ENCODE measurements at regions not wholly inside any gene's neighbourhood (a gene's known extent, or its start where the extent isn't known, plus 50 kb on each side); places are given as distances from the start of the nearest gene placed in this dataset.
"Not testable (repeated sequence)": the region's sequence is repeated elsewhere in the genome, so short reads cannot be mapped to it uniquely, and the experiment has no call there.

DNA sequence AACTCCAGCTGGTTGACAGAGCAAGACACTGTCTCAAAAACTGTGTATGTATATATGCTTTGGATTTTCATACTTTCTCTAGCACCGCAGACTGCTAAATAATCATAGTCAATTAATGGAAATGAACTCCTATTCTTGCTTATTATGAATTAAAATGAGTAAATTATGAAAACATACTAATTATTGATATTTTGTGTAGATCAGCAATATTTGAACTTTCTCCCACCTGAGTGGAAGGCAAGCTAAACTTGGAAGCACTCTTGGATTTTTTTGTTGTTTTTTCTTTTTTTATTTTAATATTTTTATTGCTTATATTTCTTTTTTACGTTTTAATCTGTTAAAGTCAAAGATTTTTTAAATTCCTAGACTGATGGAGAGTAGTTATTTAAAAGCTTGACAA, 201.7 kb downstream of the CDRT15L2 start:
- Histone ChIP-seq H3K27ac (ENCODE audit: low read length) (no peak overlapping the region), H3K4me1 (ENCODE audit: insufficient read depth, low read length) (no peaks in the 10 kb centered on the region), H3K27me3 (ENCODE audit: insufficient read depth, low read length) (no peaks in the 10 kb centered on the region), H3K9ac (ENCODE audit: low read depth, low read length) (no peak overlapping the region), H3K4me3 (ENCODE audit: low read length) (no peak overlapping the region), H3K9me3 (ENCODE audit: insufficient read depth, low read depth, low read length) (no peaks in the 10 kb centered on the region), H3K36me3 (ENCODE audit: insufficient read depth, low read depth, low read length) (no peaks in the 10 kb centered on the region)

DNA sequence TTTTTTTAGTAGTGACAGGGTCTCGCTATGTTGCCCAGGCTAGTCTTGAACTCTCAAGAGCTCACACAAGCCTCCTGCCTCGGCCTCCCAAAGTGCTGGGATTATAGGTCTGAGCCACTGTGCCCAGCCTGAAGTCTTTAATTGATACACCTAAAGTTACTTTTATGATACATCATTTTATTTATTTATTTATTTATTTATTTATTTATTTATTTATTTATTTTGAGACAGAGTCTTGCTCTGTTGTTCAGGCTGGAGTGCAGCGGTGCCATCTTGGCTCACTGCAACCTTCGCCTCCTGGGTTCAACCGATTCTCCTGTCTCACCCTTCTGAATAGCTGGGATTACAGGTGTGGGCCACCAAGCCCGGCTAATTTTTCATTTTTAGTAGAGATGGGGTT, 202.3 kb downstream of the CDRT15L2 start:
- H3K4me1 ChIP-seq (ENCODE audit: insufficient read depth, low read length); H3K27ac ChIP-seq (ENCODE audit: low read length); H3K9ac ChIP-seq (ENCODE audit: low read depth, low read length); H3K9me3 ChIP-seq (ENCODE audit: insufficient read depth, low read depth, low read length); H3K4me3 ChIP-seq (ENCODE audit: low read length); H3K27me3 ChIP-seq (ENCODE audit: insufficient read depth, low read length); H3K36me3 ChIP-seq (ENCODE audit: insufficient read depth, low read depth, low read length): not testable (repeated sequence)

DNA sequence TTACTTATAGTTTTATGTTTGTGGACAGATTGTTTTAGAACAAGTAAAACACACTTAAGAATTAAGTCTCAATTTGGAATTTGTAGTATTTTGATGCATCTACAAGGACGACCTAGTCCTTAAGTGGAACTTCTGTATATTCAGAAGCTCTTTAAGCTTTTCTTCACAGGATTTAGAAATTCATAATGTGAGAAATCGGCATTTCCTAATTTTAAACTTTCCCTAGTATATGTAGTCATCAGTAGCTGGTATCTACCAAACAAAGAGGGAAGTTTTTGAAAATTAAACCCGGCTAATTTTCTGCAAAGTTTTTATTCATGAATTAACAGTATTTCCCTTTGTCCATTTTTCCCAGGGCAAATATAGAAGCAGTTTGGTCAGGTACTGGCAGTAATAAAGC, 203.6 kb downstream of the CDRT15L2 start:
- H3K36me3 ChIP-seq (ENCODE audit: insufficient read depth, low read depth, low read length) = no peaks in the 10 kb centered on the region
- H3K9me3 ChIP-seq (ENCODE audit: insufficient read depth, low read depth, low read length) = no peaks in the 10 kb centered on the region
- H3K4me1 ChIP-seq (ENCODE audit: insufficient read depth, low read length) = no peaks in the 10 kb centered on the region
- H3K4me3 ChIP-seq (ENCODE audit: low read length) = no peak overlapping the region
- H3K27ac ChIP-seq (ENCODE audit: low read length) = no peak overlapping the region
- H3K27me3 ChIP-seq (ENCODE audit: insufficient read depth, low read length) = no peaks in the 10 kb centered on the region
- H3K9ac ChIP-seq (ENCODE audit: low read depth, low read length) = no peak overlapping the region

DNA sequence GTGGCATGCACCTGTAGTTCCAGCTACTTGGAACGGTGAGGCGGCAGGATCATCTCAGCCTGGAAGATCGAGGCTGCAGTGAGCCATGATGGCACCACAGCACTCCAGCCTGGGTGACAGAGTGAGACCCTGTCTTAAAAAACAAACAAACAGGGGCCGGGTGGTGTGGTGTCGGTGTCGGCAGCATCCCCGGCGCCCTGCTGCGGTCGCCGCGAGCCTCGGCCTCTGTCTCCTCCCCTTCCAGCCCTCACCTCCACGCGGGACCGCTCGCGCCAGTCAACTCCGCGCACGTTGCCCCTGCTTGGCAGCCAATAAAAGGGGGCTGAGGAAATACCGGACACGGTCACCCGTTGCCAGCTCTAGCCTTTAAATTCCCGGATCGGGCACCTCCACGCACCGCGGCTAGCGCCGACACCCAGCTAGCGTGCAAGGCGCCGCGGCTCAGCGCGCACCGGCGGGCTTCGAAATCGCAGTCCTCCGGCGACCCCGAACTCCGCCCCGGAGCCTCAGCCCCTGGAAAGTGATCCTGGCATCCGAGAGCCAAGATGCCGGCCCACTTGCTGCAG, 204.7 kb downstream of the CDRT15L2 start:
- Histone ChIP-seq H3K27ac (ENCODE audit: low read length) (no peak overlapping the region), H3K4me3 (ENCODE audit: low read length) (no peak overlapping the region), H3K9me3 (ENCODE audit: insufficient read depth, low read depth, low read length) (no peaks in the 10 kb centered on the region), H3K36me3 (ENCODE audit: insufficient read depth, low read depth, low read length) (no peaks in the 10 kb centered on the region), H3K27me3 (ENCODE audit: insufficient read depth, low read length) (no peaks in the 10 kb centered on the region), H3K9ac (ENCODE audit: low read depth, low read length) (no peak overlapping the region), H3K4me1 (ENCODE audit: insufficient read depth, low read length) (no peaks in the 10 kb centered on the region)

DNA sequence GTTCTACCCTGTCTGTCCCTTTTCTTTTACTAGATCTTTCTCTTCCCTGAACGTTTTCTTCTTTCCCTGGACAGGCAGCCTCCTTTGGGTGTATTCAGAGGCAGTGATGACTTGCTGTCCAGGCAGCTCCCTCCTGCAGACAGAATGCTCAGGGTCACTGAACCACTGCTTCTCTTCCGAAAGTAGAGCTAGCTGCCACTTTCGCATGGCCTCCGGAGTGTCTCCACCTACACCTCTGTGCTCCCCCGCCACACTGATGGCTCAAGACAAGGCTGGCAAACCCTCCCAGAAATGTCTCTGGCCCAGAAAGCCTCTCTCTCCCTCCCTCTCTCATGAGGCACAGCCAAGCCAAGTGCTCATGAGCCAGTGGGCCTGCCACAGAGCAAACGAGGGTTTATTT, 207.8 kb downstream of the CDRT15L2 start:
- Histone ChIP-seq H3K27ac (ENCODE audit: low read length) (no peak overlapping the region), H3K4me3 (ENCODE audit: low read length) (no peak overlapping the region), H3K9me3 (ENCODE audit: insufficient read depth, low read depth, low read length) (no peaks in the 10 kb centered on the region), H3K9ac (ENCODE audit: low read depth, low read length) (no peak overlapping the region), H3K27me3 (ENCODE audit: insufficient read depth, low read length) (no peaks in the 10 kb centered on the region), H3K36me3 (ENCODE audit: insufficient read depth, low read depth, low read length) (no peaks in the 10 kb centered on the region), H3K4me1 (ENCODE audit: insufficient read depth, low read length) (no peaks in the 10 kb centered on the region)

DNA sequence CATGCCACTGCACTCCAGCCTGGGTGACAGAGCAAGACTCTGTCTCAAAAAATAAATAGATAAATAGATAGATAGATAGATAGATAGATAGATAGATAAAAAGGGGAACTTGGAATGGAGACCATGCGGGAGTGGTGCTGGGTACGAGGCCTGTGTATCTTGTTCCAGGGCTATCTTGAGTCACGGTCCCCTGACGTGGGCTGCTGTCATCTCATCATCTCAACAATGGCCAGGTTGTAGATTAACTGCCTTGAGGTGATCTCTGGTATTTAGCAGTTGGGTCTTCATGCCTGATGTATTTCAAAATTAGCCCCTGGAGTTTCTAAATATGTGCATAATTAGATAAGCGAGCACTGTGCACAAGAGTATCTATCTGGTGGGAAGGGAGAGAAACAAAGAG, 212.1 kb downstream of the CDRT15L2 start:
- no peaks in the 10 kb centered on the region for H3K27me3 ChIP-seq (ENCODE audit: insufficient read depth, low read length)
- H3K9me3 ChIP-seq (ENCODE audit: insufficient read depth, low read depth, low read length) = no peaks in the 10 kb centered on the region
- H3K9ac ChIP-seq (ENCODE audit: low read depth, low read length) = no peak overlapping the region
- no peak overlapping the region for H3K27ac ChIP-seq (ENCODE audit: low read length)
- H3K4me1 ChIP-seq (ENCODE audit: insufficient read depth, low read length) = no peaks in the 10 kb centered on the region
- H3K36me3 ChIP-seq (ENCODE audit: insufficient read depth, low read depth, low read length) = no peaks in the 10 kb centered on the region
- H3K4me3 ChIP-seq (ENCODE audit: low read length) = no peak overlapping the region

DNA sequence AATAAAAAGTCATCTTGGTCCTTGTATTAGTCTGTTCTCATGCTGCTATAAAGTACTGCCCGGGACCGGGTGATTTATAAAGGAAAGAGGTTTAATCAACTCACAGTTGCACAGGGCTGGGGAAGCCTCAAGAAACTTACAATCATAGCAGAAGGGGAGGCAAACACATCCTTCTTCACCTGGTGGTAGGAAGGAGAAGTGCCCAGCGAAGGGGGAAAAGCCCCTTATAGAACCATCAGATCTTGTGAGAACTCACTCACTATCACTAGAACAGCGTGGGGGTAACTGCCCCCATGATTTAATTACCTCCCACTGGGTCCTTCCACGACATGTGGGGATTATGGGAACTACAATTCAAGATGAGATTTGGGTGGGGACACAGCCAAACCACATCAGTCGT, 215.0 kb downstream of the CDRT15L2 start:
- H3K27ac ChIP-seq (ENCODE audit: low read length); H3K9me3 ChIP-seq (ENCODE audit: insufficient read depth, low read depth, low read length); H3K9ac ChIP-seq (ENCODE audit: low read depth, low read length); H3K4me1 ChIP-seq (ENCODE audit: insufficient read depth, low read length); H3K36me3 ChIP-seq (ENCODE audit: insufficient read depth, low read depth, low read length); H3K27me3 ChIP-seq (ENCODE audit: insufficient read depth, low read length); H3K4me3 ChIP-seq (ENCODE audit: low read length): not testable (repeated sequence)

DNA sequence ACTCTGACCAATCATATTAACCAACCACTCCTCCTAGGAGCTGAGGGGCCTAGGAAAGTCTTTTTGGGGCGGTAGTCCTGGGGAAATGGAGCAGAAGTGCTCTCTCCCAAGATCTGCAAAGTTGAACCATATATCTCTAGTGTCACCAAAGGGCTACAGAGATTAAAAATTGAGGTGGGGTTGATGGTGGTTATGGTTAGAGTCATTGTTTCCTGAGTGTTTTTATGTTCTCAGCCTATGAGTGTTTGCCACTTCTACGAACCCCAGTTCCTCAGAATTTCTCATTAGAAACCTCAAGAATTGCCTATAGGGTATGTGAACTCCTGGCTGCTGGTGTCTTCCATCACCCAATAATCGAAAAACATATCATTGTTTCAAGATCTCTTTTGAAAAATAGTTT, 217.8 kb downstream of the CDRT15L2 start:
- H3K4me1 ChIP-seq (ENCODE audit: insufficient read depth, low read length) = no peaks in the 10 kb centered on the region
- H3K36me3 ChIP-seq (ENCODE audit: insufficient read depth, low read depth, low read length) = no peaks in the 10 kb centered on the region
- H3K27ac ChIP-seq (ENCODE audit: low read length) = no peak overlapping the region
- H3K27me3 ChIP-seq (ENCODE audit: insufficient read depth, low read length) = no peaks in the 10 kb centered on the region
- no peak overlapping the region for H3K9ac ChIP-seq (ENCODE audit: low read depth, low read length)
- H3K9me3 ChIP-seq (ENCODE audit: insufficient read depth, low read depth, low read length) = no peaks in the 10 kb centered on the region
- no peak overlapping the region for H3K4me3 ChIP-seq (ENCODE audit: low read length)

DNA sequence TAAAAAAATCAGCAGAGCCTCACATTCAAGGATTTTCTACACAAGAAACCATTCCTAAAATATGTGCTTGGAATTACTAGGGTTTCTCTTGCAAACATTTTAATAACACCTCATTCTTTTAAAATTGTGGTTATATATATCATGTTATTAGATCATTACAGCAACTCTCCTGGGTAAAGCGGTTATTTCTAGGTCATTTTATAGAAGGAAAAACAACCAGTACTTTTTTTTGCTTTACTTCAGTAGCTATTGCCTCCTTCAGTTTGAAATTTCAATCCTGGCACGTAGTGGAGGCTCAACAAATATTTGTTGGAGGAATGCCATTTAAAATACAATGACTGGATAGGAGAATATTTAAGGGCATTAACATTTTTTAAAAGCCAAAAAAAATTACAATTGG, 220.6 kb downstream of the CDRT15L2 start:
- Histone ChIP-seq H3K9me3 (ENCODE audit: insufficient read depth, low read depth, low read length) (no peaks in the 10 kb centered on the region), H3K4me3 (ENCODE audit: low read length) (no peak overlapping the region), H3K4me1 (ENCODE audit: insufficient read depth, low read length) (no peaks in the 10 kb centered on the region), H3K27ac (ENCODE audit: low read length) (no peak overlapping the region), H3K9ac (ENCODE audit: low read depth, low read length) (no peak overlapping the region), H3K36me3 (ENCODE audit: insufficient read depth, low read depth, low read length) (no peaks in the 10 kb centered on the region), H3K27me3 (ENCODE audit: insufficient read depth, low read length) (no peaks in the 10 kb centered on the region)

DNA sequence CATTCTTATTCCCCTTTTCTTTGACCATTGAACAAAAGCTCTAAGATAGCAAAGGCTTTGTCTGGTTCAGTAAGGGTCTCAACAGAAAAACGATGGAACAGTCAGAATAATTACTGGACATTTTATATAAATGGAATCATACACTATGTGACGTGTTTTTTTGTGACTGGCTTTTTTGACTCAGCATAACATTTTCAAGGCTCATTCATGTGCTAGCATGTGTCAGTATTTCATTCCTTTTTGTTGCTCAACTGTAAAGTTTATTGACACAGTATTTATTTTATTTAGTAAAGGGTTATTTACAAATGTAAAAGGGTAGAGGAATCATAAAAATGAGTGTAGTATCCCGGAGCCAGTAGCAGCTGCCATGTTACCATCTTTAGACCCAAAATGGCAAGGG, 226.2 kb downstream of the CDRT15L2 start:
- H3K27me3 ChIP-seq (ENCODE audit: insufficient read depth, low read length) = no peaks in the 10 kb centered on the region
- H3K36me3 ChIP-seq (ENCODE audit: insufficient read depth, low read depth, low read length) = no peaks in the 10 kb centered on the region
- H3K4me1 ChIP-seq (ENCODE audit: insufficient read depth, low read length) = no peaks in the 10 kb centered on the region
- no peaks in the 10 kb centered on the region for H3K9me3 ChIP-seq (ENCODE audit: insufficient read depth, low read depth, low read length)
- no peak overlapping the region for H3K9ac ChIP-seq (ENCODE audit: low read depth, low read length)
- H3K4me3 ChIP-seq (ENCODE audit: low read length) = no peak overlapping the region
- no peak overlapping the region for H3K27ac ChIP-seq (ENCODE audit: low read length)

DNA sequence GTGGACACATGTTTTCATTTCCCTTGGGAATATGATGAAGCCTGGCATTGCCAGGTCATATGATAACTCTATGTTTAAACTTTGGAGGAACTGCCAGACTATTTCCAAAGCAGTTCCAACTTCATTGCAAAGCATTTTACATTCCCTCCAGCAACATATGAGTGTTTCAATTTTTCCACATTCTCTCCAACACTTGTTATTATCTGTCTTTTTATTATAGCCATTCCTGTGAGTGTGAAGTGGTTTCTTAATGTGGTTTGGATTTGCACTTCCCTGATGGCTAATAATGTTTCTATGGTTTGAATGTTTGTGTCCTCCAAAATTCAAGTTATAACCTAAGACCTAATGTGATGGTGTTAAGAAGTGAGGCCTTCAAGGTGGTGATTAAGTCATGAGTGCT, 228.0 kb downstream of the CDRT15L2 start:
- not testable (repeated sequence) for H3K4me3 ChIP-seq (ENCODE audit: low read length); H3K27me3 ChIP-seq (ENCODE audit: insufficient read depth, low read length); H3K4me1 ChIP-seq (ENCODE audit: insufficient read depth, low read length); H3K36me3 ChIP-seq (ENCODE audit: insufficient read depth, low read depth, low read length); H3K9ac ChIP-seq (ENCODE audit: low read depth, low read length); H3K9me3 ChIP-seq (ENCODE audit: insufficient read depth, low read depth, low read length); H3K27ac ChIP-seq (ENCODE audit: low read length)

DNA sequence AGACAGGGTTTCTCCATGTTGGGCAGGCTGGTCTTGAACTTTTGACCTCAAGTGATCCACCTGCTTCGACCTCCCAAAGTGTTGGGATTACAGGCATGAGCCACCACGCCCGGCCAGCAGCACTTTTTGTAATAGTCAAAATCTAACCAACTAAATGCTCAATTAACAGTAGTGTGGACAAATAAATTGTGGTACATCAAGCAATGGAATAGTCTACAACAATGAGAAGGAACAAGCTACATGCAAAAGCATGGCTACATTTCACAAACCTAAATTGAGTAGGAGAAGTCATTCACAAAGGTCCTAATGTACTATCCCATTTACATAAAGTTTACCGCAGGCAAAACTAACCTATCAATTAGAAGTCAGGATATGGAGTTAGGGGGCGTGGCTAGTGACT, 227.4 kb downstream of the USP22 start:
- H3K4me1 ChIP-seq (ENCODE audit: insufficient read depth, low read length) = not testable (repeated sequence)

DNA sequence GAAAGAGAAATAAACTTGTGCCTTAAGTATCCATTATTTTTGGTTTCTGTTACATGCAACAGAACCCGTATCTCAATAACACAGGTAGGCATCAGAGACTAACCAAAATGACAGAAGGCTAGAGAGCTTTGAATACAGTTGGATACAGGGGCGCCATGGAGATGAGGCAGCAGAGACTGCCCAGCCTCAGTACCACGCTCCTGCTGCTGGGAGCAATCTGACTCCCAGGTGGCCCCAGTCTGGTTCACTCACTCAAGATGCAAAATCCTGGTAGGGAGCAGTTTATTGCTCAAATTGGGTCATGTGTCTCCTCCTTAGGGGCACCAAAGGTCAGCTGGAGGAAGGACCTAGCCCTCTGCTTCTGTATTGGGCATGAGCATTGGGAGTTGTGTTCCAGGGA, 218.9 kb downstream of the USP22 start:
- Histone ChIP-seq H3K4me1 (ENCODE audit: insufficient read depth, low read length) (no peaks in the 10 kb centered on the region), H3K9ac (ENCODE audit: low read depth, low read length) (no peak overlapping the region), H3K27me3 (ENCODE audit: insufficient read depth, low read length) (no peaks in the 10 kb centered on the region), H3K27ac (ENCODE audit: low read length) (no peak overlapping the region), H3K4me3 (ENCODE audit: low read length) (no peak overlapping the region), H3K9me3 (ENCODE audit: insufficient read depth, low read depth, low read length) (no peaks in the 10 kb centered on the region), H3K36me3 (ENCODE audit: insufficient read depth, low read depth, low read length) (no peaks in the 10 kb centered on the region)

More for the DNA sequence above, 227.4 kb downstream of the USP22 start:
- H3K27me3 ChIP-seq (ENCODE audit: insufficient read depth, low read length); H3K9ac ChIP-seq (ENCODE audit: low read depth, low read length); H3K27ac ChIP-seq (ENCODE audit: low read length); H3K36me3 ChIP-seq (ENCODE audit: insufficient read depth, low read depth, low read length); H3K9me3 ChIP-seq (ENCODE audit: insufficient read depth, low read depth, low read length); H3K4me3 ChIP-seq (ENCODE audit: low read length): not testable (repeated sequence)
